HepG2 (cell line): ENCODE measurements at regions not wholly inside any gene's neighbourhood (a gene's known extent, or its start where the extent isn't known, plus 50 kb on each side); places are given as distances from the start of the nearest gene placed in this dataset.
A peak's percentile ranks its signal among the peaks of the same experiment; 100 is the strongest.

ENCODE experiments used
- ATAC-seq: fragments of 200-7000 bp; cut with Tn5 transposase; 3 replicates; pipeline ENCODE4 v1.9.1; 2020; ENCODE audit warnings: mild to moderate bottlenecking, moderate library complexity
- BruUV-seq: library from RNA; stranded (reverse); fragments of 400-500 nt; replicated peaks from 2 replicates; lab custom pipeline; 2021; lab: Mats Ljungman, UMichigan
- CTCF ChIA-PET: fragments of 300-600 bp; formaldehyde crosslinking; extraction: SDS; loops from one replicate; lab custom pipeline; 2021; ENCODE audit warnings: low total read pairs, inconsistent platforms, low intra/inter-chr PET ratio; lab: Yijun Ruan, JAX
- POLR2A ChIA-PET: fragments of 350-600 bp; sonication (Branson Sonifier 250); formaldehyde crosslinking; loops from one replicate; lab custom pipeline; 2020; ENCODE audit warnings: antibody characterized with exemption, inconsistent platforms; lab: Yijun Ruan, JAX
- DNase-seq: peaks from one replicate; pipeline ENCODE4 v3.0.0-alpha.2; 2015; ENCODE audit warnings: low spot score
- FAIRE-seq: peaks from 3 replicates; lab custom pipeline; 2011; peaks lifted over from hg19 to GRCh38; lab: Jason Lieb, UNC
- H2AFZ ChIP-seq: one replicate; pipeline ENCODE4 v1.6.1; 2011; ENCODE audit warnings: low read length, inconsistent platforms
- H3K27ac ChIP-seq: fragments of 300-600 bp; 3 replicates; pipeline ENCODE4 v1.8.0; 2011; ENCODE audit warnings: mixed run types, mild to moderate bottlenecking, mixed read lengths, low read length, inconsistent platforms; ENCODE audit not compliant: insufficient read depth; ENCODE audit errors: extremely low read length
- H3K27me3 ChIP-seq, 2 experiments: fragments of 200-600 bp in 1 of 2; 2 replicates in 1 of 2; 3 replicates in 1 of 2; pipeline versions ENCODE4 v1.6.0 to v1.8.0; 2011; ENCODE audit warnings: low read length in 2 of 2, mild to moderate bottlenecking in 2 of 2, moderate library complexity in 2 of 2, inconsistent platforms in 1 of 2; ENCODE audit not compliant: insufficient read depth in 2 of 2, control insufficient read depth in 1 of 2
- H3K36me3 ChIP-seq, 2 experiments: fragments of 200-600 bp in 1 of 2; replicated peaks in 1 of 2; 2 replicates in 1 of 2; 3 replicates in 1 of 2; pipeline versions ENCODE4 v1.5.1 to v1.8.0; 2011; ENCODE audit warnings: low read length in 2 of 2, inconsistent platforms in 1 of 2; ENCODE audit not compliant: insufficient read depth in 2 of 2, control insufficient read depth in 1 of 2
- H3K4me1 ChIP-seq: 2 replicates; pipeline ENCODE4 v1.5.1; 2012; ENCODE audit warnings: low read length, inconsistent platforms; ENCODE audit not compliant: insufficient read depth
- H3K4me2 ChIP-seq: 2 replicates; pipeline ENCODE4 v1.6.0; 2011; ENCODE audit warnings: low read depth, low read length, inconsistent platforms
- H3K4me3 ChIP-seq, 3 experiments: fragments of 200-600 bp in 1 of 3; sonication (generic), shearing (Covaris generic) in 1 of 3; replicated peaks in 1 of 3; 2 replicates each; pipeline ENCODE4 v1.5.1; 2011 to 2016; ENCODE audit warnings: low read length in 3 of 3, inconsistent platforms in 2 of 3, low read depth in 2 of 3, mild to moderate bottlenecking in 2 of 3, control low read depth in 1 of 3, mixed read lengths in 1 of 3; ENCODE audit not compliant: insufficient read depth in 1 of 3
- H3K79me2 ChIP-seq: one replicate; pipeline ENCODE4 v1.6.1; 2011; ENCODE audit warnings: low read length, inconsistent platforms; ENCODE audit not compliant: insufficient read depth
- H3K9ac ChIP-seq: 2 replicates; pipeline ENCODE4 v1.6.0; 2011; ENCODE audit warnings: mild to moderate bottlenecking, low read depth, low read length, inconsistent platforms; ENCODE audit not compliant: insufficient read depth
- H3K9me3 ChIP-seq: 2 replicates; pipeline ENCODE4 v1.5.1; 2012; ENCODE audit warnings: mild to moderate bottlenecking, low read length
- H4K20me1 ChIP-seq: 2 replicates; pipeline ENCODE4 v1.6.0; 2011; ENCODE audit warnings: inconsistent platforms, mild to moderate bottlenecking, low read length, moderate library complexity; ENCODE audit not compliant: insufficient read depth
- DMAP1 ChIP-seq: IDR thresholded peaks from 2 replicates; pipeline ENCODE4 v1.6.1; 2016
- KAT2B ChIP-seq: fragments of 150-350 bp; IDR thresholded peaks from 2 replicates; pipeline ENCODE4 v1.6.1; 2014; ENCODE audit warnings: low read depth, low read length, borderline replicate concordance
- KLF11 ChIP-seq: IDR thresholded peaks from 2 replicates; pipeline ENCODE4 v1.6.1; 2016; ENCODE audit warnings: missing compliant biosample characterization
- ZBTB42 ChIP-seq: sonication (generic); formaldehyde crosslinking; IDR thresholded peaks from 2 replicates; pipeline ENCODE4 v1.5.0; 2020; ENCODE audit warnings: mild to moderate bottlenecking, missing genetic modification reagents
- ZFYVE20 ChIP-seq: sonication (generic); formaldehyde crosslinking; IDR thresholded peaks from 2 replicates; pipeline ENCODE4 v1.8.0; 2023; ENCODE audit warnings: low read depth, mild to moderate bottlenecking, moderate library complexity, missing genetic modification reagents, borderline replicate concordance
- ZSCAN29 ChIP-seq: sonication (generic); formaldehyde crosslinking; conservative IDR thresholded peaks from 2 replicates; pipeline ENCODE4 v1.4.0; 2020; ENCODE audit warnings: mild to moderate bottlenecking, missing genetic modification reagents
- WGBS: methylation state at CpG from one replicate; pipeline ENCODE4 v1.1.6; 2017; ENCODE audit warnings: low lambda C conversion rate; 5-methylcytosine and 5-hydroxymethylcytosine counted together
- in situ Hi-C: cut with HindIII; loops from 2 replicates; pipeline ENCODE4 v1.10.0; 2017; ENCODE audit warnings: low pct_unique_long_range_greater_than_20kb; ENCODE audit not compliant: extremely low pct_ligation_motif_present
- intact Hi-C: fragments of 100-400 bp; cut with micrococcal nuclease; formaldehyde crosslinking; loops from one replicate; pipeline ENCODE4 v1.10.0; 2022; ENCODE audit not compliant: unreplicated experiment
- TF ChIP-seq, protein P1 (sequence below): sonication (generic); formaldehyde crosslinking; IDR thresholded peaks from 2 replicates; pipeline ENCODE4 v1.5.1; 2020; ENCODE audit warnings: mild to moderate bottlenecking, missing genetic modification reagents

DNA sequence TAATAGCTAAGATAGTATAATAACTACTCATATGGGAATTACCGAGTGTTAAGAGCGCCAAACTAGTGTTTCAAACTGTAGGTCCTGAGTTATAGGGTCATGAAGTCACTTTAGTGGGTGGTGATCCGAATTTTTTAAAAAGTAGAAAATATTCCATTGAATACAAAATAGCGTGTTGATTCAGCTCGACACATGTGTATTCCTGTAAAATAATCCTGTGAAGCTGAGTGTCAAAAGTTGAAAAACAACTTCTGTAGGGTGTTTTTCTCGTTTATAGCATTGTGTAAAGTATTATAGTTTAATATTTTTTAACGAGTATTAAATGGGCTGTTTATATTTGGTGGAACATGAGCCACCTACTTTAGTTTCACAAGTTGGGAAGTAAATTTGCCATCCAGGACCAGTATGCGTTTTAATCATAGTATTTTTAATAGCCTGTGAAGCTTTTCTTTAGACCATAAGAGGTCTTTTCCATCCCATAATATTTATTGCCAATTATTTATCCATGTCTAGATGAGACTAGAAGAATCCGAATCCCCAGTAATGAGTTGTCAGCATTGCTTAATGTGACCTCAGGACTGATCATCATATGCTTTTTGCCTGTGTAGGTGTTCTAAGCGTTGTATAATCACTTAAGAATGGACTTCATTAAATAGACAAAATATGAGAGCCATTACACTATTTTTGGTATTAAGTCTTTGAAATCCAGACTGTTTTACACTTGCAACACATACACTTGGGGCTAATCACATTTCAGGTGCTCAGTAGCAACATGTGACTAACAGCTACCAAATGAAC, 84.1 kb downstream of the PTPDC1 start:
- no peak for DNase-seq

More for the DNA sequence above, 84.1 kb downstream of the PTPDC1 start:
- FAIRE-seq (no peak), ATAC-seq (no peak)
- WGBS, result 20% methylated on average over 10 of the region's 10 CpGs
- BruUV-seq, result no TSS peak
- Histone ChIP-seq H3K4me1 (peaks cover 65% of the 10 kb centered on the region), H3K79me2 (peaks cover 66% of the 10 kb centered on the region), H4K20me1 (peaks cover 66% of the 10 kb centered on the region), H3K4me3 (peak overlapping the region; percentile 82 to 93 (median 83); a peak in 5 of 6 replicates), H3K9ac (peak overlapping the region; percentile 91), H3K27ac (peak overlapping the region; percentile 99), H3K36me3 (peaks cover 0 to 5% of the 10 kb centered on the region in 2 experiments; a peak in 1 of 5 replicates), H3K27me3 (no peaks in the 10 kb centered on the region), H3K9me3 (no peaks in the 10 kb centered on the region), H3K4me2 (peak overlapping the region; percentile 70), H2AFZ (no peak overlapping the region)
- CTCF ChIA-PET, result no interaction called here
- intact Hi-C loops (loop anchor here (5.0 kb wide), 1 partner anchor 101 kb away; no protein-coding TSS in a partner anchor), in situ Hi-C loops (no loop called here)
- TF ChIP-seq ZFYVE20 (CRISPR knock-in tag), result no peak
- TF ChIP-seq ZSCAN29 (CRISPR knock-in tag), result no peak
- TF ChIP-seq, protein P1, sequence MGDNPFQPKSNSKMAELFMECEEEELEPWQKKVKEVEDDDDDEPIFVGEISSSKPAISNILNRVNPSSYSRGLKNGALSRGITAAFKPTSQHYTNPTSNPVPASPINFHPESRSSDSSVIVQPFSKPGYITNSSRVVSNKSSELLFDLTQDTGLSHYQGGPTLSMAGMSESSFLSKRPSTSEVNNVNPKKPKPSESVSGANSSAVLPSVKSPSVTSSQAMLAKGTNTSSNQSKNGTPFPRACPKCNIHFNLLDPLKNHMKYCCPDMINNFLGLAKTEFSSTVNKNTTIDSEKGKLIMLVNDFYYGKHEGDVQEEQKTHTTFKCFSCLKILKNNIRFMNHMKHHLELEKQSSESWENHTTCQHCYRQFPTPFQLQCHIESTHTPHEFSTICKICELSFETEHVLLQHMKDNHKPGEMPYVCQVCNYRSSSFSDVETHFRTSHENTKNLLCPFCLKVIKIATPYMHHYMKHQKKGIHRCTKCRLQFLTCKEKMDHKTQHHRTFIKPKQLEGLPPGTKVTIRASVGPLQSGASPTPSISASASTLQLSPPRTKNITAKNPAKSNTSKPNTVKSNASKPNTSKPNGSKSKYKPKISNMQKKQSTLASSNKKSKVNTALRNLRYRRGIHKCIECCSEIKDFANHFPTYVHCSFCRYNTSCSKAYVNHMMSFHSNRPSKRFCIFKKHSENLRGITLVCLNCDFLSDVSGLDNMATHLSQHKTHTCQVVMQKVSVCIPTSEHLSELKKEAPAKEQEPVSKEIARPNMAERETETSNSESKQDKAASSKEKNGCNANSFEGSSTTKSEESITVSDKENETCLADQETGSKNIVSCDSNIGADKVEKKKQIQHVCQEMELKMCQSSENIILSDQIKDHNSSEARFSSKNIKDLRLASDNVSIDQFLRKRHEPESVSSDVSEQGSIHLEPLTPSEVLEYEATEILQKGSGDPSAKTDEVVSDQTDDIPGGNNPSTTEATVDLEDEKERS (CRISPR knock-in tag), result no peak
- no peak for TF ChIP-seq ZBTB42 (CRISPR knock-in tag)
- TF ChIP-seq KLF11, result no peak
- TF ChIP-seq KAT2B, result no peak
- no peak for TF ChIP-seq DMAP1 (CRISPR knock-in tag)
- POLR2A ChIA-PET, result no interaction called here
